ENCODE measurements at regions not wholly inside any gene's neighbourhood (a gene's known extent, or its start where the extent isn't known, plus 50 kb on each side); places are given as distances from the start of the nearest gene placed in this dataset.

DNA sequence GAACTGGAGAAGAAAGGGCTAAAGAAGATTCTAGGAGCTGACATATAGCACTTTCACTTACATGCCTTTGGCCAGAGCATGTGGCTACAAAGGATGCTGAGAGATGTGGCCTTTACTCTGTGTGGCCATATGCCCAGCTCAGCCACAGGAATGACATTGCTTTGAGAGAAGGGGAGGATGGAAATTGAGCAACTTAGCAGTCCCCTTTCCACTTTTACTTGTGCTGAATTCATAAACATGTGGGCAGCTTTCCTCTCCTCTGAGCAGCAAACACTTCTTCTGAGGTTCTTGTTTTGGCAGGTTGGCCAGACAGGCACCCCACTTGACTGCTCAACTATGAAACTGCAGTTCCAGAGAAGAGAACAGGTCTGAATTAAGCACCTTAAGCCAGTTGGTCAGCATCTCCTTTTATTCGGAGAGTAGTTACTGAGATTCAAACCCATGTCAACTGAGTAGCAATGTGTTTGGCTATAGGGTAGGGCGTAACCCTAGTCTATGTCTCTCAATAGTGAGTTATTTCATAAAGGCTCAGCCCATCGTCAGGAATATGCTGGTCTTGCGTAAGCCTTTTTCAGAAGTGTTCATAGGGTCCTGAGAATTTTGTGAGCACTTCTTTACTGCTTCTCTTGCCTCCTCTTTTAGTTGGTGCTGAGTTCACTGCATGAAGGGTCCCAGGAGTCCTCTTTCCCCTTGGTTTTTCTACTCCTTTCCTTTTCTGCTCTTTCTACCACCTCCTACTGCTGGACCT is 134.5 kb downstream of the PALM2AKAP2 start:
- DNase-seq = no peak

DNA sequence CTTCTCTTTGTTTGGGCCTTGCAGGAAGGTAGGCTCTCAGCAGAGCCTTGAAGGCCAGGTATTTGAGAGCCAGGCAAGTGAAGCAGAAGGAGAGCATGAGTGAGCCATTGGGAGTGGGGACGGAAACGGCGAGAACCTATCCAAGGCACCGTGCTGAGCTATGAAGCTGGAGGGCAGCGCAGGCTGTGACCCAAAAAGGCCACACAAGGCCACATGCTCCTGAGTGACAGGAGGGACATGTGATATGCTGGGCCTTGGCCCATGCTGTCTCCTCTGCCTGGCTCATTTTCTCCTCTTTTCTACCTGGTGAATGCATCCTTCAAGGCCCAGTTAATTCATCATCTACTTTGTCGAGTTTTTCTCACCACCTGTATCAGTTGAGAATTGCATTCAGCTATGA is 136.3 kb downstream of the PALM2AKAP2 start:
- no peak for DNase-seq

DNA sequence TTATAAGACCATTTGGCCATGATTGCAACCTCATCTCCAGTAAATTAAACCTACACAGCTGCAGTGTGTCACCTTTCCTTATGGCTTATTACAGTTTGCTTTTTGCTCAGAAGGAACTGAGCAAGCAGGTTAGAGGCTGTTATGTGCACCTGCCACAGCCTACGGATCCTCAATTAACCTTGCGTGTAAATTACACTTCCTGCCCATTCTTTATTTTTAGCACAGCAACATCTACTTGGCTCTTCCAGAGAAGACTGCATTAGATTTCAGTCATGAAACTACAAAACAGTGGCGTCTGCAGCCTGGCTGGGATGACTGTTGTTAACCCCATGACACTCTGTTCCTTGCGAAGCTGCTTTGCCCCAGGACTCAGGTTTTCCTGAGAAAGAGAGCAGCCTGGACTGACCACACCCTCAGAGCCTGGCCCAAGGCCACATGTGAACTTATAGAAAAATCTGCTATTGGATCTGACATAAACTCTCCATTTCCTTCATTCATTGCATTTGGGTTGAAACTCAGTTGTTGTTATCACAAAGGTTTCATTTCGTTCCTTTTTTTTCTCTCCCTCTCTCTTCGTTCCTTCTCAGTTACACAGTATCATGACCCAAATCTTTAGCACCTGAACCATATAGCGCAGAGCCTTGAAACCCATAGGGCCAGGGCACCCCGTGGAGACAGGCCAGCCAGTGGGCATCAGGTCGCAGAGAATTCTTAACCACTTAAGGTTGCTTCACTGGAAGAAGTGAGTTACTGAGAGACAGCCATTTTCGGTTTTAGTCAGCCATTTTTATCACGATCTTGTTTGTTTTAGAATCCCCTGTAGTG is 138.6 kb downstream of the PALM2AKAP2 start:
- DNase-seq = no peak

DNA sequence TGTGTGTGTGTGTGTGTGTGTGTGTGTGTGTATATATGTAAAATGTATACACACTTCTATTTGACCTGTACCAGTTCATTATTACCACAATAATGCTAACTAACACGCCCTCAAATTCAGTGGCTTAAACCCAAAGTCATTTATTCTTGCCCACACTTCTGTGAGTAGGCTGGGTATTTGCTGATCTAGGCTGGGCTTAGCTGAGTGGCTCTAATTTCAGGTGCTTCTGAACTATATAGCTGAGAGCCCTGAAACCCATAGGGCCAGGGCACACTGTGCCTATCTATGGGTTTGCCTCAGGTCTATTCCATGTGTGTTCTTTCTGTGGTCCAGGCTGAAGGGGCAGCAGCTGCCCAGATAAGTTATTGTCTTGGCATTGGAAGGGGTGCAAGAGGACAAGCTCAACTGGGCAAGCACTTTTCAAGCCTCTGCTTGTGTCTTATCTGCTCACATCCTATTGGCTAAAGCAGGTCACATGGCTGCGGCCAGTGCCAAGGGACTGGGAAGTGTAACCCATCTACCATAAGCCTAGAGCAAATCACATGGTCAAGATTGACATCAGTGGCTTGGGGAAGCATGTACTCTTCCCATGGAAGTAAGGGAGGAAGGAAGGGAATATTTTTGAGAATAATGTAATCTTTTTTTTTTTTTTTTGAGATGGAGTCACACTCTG is 139.9 kb downstream of the PALM2AKAP2 start:
- no peak for DNase-seq

DNA sequence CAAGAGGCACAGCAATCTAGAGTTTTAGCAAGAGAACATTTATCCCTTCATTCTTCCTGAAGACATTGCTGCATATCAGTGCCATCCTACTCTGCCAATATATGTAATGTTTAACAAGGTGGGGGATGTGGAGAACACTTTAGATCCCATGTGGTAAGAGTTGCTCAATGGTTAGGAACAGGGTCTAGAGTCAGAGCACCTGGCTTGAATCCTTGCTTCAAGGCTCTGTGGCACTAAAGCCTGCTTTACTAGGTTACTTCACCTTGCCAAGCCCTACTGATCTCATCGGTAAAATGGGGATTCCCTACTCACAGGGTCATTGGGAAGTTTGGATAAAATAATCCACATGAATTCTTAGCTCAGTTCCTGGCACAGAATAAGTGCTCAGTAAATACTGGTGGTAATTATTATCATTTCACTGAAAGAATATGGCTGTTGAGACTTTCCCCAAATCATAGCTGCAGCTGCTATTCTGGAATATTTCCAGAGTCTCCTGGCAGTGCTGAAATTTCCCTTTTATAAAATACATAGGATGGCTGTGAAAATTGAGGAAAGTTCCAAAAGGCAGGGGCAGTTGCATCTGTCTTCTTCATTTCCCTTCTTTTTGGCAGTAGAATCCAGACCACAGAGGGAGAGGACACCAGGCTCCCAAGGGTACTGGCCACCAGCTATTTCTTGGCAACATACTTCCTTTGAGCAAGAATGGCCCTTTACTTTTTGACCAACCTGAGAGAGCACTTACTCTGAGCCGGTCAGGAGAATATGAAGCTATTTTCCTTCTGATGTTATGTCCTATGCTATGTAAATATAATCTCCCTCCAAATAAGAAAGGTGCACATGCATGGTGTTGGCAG is 142.8 kb downstream of the PALM2AKAP2 start:
- no peak for DNase-seq

DNA sequence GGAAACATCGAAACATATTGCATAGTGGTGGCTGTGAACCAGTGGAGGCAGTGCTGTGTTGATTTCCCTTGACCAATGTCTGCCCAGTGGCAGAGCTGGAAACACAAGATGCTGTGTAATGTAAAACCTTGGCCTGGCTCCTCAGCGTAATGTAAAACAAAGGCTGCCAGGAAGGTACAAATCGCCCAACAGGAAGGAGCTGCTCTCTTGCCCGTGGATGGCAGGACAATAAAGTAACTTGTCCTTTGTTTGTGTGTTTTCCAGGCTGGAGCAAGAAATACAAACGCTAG is 143.4 kb downstream of the PALM2AKAP2 start:
- no peak for DNase-seq

DNA sequence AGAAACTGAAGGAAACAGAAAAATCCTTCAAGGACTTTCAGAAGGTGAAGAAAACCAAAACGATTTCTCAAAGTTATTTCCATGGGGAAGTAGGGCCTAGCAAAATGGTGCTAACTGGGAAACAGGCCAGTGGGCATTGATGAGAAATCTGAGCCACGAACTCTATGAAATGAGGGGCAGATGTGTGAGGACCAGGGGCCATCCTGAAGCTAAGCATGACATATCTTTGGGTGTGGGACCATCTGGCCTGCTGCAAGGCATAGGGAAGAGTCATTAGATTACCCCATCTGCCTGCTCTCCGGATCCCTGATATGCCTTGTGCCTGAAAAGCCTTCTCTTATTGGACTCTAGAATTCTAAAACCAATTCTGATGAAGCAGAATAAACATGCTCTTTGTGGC is 143.8 kb downstream of the PALM2AKAP2 start:
- DNase-seq = no peak

DNA sequence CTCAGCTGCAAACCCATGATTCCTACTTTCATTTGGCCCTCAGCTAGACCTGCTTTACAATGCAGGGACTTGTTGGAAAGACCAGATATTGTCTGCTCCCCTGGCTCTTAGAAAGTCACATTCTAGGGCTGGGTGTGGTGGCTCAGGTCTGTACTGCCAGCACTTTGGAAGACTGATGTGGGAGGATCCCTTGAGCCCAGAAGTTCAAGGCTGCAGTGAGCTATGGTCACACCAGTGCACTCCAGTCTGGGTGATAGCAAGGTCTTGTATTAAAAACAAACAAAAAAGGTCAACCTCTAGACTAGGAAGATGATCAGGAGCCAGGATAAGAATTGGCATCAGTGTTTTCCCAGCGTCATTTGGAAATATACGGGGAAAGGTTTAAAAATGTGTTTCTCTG is 145.8 kb downstream of the PALM2AKAP2 start:
- no peak for DNase-seq

DNA sequence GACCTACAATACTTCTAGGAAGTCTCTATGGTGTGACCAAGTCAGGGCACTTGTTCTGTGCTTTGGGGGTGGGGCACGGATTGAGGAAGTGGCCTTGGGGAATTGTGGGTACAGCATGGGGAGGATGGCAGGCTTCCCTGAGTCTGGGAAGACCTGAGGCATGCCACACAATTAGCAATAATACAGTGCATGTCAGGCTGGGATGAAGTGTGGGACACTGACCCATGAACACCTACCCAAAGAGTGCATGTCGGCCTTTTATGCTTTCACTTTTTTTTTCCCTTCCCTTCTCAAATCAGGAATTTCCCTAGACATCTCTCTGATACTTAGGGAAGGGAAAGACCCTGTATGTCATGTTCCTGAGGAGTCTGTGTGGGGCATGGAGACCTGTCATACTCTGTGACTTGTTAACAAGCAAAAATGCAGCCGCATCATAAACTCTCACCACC is 146.4 kb downstream of the PALM2AKAP2 start:
- no peak for DNase-seq

DNA sequence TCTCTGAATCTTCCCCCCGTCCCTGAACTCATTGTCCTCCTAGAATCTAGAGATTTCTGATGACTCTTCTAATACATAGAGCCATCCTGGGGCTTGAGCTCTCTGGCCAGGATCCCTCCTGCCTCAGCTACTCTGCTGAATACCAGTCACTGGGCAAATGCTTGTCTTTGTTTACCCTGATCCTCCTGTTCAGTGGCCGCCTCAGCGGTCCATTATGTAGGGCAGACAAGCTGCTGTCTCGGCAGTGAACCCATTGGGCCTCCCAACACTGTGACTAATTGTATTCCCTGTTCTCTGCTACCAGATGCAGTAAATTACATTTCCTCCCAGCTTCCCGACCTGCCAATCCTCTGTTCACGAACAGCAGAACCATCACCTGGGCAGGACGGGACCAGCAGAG is 151.6 kb downstream of the PALM2AKAP2 start:
- DNase-seq = no peak

DNA sequence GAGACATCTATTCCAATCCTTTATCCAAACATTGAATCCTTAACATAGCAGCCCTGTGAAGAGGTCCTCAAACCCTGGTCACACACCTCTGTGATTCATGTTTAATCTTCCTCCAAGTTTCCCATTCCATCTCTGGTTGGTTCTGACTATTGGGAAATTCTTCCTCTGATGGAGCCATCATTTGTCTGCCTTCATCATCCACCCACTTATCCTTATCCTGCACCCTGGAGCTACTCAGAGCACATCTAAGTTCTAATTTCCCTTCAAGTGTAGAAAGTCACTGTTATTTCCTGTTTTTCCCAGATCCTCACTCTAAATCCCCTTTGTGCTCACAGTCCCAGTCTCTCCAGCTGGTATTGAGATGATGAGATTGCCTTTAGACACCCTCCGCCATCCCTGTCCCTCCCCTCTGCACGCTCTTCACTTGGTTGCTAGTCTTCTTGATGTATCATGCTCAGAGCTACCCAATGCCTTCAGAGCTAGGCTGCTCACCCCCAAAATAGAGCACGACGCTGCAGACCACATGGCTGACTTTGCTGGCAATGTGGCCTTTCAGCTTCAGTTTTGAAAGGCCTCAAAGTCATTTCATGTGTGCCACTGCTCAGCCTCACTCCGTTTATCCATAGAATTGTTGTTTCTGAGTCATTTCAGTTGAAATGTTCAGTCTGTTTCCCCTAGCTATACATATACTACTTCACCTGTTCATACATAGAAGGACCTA is 154.3 kb downstream of the PALM2AKAP2 start:
- no peak for DNase-seq

DNA sequence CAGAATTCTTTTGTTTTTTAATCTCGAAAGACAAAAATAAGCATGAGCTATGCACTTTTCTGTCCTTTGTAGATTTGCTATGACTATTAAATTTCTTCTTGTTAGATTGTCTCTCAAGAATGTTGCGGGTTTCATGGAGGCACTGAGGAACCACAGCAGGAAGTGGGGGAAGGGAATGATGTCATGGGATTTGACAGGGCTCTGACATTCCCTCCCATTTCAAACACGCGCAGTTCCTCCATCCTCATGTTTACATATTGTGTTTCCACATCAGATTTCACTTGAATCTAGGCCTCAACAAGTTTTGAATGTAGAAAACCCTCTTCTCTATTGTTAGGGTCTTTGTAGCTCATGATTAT is 154.8 kb downstream of the PALM2AKAP2 start:
- no peak for DNase-seq

DNA sequence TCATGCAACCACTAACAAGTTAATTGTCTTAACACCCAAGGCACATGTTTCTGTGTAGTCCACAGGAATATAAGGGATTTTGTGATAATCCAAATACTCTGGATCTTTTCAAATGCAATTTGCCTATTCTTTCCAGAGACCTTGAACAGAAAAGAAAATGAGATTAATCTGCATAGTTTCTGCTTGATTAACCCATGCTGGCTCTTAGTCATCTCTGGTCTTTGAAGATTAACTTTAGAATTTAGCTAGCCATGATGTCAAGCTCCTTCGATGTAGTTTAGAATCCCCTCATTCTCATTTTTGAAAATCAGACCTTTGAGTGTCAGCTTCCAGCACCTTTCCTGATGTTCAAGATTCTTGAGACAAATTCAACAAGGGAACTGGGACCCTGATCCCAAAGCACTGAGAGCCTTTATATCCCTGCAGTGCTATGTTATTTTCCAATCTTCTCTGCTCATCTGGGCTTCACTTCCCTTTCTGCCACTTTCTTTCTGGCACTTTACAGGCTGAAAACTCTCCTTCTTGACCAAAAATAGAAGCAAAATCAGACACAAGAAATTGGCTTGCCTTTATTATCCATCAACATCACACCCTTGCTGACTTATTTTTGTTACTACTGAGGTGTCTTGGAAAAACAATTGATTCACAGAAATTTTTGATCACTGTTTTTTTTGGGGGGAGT is 155.5 kb downstream of the PALM2AKAP2 start:
- DNase-seq = no peak

DNA sequence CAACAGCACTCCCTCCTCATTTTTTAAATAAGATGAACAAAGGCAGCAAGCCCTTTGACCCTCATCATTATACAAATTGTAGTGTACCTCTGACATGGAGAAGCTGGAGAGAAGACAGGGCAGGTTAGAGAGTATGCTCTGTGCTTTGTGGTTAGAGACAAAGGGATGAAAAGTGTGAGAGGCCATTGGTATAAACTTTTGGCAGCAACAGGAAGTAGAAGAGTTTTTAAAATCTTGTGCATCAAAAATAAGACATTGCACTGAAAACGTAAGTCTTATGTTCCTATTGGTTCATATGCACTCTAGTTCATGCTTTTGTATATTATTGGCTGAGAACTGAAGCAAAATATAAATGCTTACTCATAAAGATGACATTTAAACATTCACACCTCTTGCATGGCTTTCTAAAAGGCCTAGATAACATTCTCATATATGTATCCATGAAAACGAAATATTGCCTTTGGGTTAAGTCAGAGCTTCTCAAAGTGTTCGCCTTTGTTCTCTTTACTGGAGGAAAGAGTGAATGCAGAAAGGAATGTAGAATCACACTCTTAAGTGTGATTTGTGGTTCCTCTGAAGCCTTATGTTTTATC is 158.0 kb downstream of the PALM2AKAP2 start:
- DNase-seq = no peak

DNA sequence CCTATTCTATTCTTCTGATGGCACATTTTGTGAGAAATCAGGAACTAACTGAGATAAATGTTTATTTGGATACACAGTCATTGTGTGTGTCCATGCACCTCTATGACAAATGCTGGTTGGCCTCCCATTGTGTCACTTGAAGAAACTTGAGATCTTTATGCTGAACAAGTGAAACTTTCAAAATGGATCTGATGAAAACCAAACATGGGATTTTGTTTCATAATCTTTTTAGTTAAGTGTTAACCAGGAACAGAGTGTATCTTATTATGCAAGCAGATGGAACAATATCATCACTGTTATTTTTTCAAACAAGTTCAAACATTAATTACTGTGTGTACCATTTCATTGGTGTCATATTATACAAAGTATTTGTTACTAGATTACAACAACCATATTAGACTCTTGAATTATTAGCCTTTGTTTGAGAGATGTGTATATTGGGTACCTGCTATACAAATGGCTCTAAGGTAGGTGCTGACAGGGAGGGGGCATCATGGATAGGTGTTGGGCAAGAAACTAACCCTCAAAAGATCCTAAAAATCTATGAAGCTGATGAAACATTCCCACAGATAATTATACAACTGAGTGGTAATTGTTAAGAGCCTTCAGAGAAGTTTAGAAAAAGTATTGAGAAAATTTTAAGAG is 159.8 kb downstream of the PALM2AKAP2 start:
- DNase-seq = no peak

DNA sequence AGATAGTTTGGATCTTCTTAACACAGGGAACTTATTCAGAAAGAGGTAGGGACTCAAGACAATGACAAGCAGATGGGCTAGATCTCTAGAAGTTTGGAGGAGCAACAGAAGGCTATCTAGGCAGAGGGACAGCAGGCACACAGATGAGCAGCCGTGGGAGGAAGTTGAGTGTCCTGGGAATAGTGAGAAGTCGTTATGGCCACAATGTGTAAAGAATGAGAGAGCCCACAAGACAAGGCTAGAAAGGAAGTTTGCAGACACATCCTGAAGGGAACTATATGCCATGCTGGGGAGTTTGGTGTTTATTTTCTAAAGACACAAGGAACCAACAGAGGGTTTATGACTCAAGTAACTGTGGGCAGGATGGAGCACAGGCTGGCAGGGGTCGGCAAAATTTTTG is 160.6 kb downstream of the PALM2AKAP2 start:
- DNase-seq = no peak

DNA sequence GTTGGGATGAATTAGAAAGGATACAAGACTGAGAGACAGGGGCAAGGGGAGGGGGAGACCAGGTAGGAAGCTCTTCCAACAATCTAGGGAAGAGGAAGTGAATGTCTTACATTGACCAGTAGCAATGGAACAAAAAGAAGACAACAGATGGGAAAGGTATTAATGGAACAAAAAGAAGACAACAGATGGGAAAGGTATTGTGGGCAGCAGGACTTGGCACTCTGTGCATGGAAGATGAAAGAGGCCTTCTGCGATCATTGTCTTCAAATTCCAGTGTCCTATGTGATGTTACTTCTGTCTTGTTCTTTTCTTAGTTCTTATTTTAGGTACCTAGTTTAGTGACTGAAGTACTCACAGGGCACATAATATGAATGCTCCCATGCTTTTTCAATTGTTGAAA is 161.8 kb downstream of the PALM2AKAP2 start:
- no peak for DNase-seq

DNA sequence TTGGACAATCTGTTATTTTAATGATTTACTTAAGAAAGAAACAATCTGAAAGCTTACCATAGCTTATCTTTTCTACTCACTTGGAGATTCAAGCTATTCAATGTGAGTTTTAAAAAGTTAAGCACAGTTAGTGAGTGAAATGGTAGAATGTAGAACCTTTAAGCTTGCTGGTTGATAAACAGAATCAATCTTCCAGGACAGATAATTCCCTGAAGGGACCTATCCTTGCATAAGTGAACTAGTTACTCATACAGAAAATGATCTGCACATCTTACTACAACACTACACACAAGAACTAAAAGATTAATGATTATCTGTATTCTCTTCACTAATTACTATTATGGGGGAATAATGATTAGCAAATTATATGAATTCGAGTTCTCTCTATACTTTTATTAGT is 165.6 kb downstream of the PALM2AKAP2 start:
- peak; percentile 30 for DNase-seq

DNA sequence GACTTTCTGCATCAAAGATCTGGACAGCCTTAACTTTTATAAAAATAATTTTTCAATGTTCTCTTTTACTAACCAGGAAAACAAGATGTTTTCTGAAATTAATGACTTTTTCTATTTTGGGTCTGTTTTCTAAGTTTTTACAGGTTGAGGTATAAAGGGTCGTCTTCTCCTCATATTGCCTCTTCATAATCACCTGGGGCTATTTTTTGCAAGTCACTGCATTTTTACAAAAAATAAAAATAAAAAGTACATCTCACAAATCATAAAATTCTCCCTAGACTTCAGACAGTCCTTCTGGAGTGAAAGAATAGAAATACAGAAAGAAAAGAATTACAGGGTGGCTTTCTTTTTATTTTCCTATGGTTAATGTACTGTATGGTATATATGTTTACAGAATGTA is 168.5 kb downstream of the PALM2AKAP2 start:
- no peak for DNase-seq

DNA sequence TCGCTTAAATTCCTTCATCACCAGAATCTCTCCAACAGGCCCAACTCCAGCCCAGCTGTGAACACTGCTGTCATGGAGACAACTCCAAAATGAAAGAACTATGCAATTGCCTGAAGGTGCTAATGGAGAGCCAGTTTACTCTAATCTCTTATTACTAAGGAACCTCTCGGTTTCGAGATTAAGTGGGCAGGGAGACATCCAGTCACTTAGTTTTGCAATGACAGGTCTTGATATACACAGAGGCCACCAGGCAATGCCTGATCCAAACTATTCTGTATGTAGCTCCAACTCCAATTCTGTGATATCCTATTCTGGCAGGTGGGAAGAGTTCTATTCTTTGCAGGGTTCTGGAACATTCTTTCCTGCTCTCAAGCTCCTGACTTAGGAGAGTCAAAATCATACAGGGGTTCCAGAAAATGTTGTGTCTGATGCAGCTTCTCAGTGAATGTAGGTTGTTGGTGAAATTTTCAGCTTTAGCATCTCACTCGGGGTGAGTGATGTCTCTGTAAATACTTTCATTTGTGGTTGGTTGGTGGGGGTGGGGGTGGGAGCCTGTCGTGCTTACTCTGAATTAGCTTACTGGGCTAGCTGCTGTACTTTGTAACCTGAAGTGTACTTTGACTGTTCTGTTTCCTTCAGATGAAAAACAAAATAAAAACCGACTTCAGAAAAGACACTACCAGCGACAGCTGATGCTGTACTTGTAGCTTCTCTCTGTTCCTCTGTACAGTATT is 170.9 kb downstream of the PALM2AKAP2 start:
- no peak for DNase-seq

Measured in NCI-H526 treated with DMSO at 0.1 percent for 48 hours (cell line).